ENCODE measurements at regions not wholly inside any gene's neighbourhood (a gene's known extent, or its start where the extent isn't known, plus 50 kb on each side); places are given as distances from the start of the nearest gene placed in this dataset.
"Not testable (repeated sequence)": the region's sequence is repeated elsewhere in the genome, so short reads cannot be mapped to it uniquely, and the experiment has no call there.

DNA sequence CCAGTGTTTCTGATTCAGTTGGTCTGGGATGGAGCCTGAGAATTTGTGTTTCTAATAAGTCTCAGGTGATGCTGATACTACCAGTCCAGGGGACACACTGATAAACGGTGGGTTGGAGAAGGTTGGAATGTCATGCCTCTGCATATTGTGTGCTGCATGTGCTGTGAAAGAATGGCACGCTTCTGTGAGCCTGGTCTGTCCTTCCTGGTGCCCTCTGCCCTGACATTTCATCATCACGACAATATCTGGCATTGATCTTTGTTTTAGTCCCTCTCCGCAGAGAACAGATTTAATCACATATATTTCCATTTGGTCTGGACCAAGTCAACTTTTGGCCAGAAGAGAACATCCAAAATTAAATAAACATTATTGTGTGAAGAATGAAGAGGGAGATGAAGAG is 207.0 kb downstream of the BCL2L11 start:
- TF ChIP-seq, protein P1, sequence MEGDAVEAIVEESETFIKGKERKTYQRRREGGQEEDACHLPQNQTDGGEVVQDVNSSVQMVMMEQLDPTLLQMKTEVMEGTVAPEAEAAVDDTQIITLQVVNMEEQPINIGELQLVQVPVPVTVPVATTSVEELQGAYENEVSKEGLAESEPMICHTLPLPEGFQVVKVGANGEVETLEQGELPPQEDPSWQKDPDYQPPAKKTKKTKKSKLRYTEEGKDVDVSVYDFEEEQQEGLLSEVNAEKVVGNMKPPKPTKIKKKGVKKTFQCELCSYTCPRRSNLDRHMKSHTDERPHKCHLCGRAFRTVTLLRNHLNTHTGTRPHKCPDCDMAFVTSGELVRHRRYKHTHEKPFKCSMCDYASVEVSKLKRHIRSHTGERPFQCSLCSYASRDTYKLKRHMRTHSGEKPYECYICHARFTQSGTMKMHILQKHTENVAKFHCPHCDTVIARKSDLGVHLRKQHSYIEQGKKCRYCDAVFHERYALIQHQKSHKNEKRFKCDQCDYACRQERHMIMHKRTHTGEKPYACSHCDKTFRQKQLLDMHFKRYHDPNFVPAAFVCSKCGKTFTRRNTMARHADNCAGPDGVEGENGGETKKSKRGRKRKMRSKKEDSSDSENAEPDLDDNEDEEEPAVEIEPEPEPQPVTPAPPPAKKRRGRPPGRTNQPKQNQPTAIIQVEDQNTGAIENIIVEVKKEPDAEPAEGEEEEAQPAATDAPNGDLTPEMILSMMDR (IDR thresholded peaks at IDR 0.05; ENCODE audit: extremely low read depth in 1 of 2, insufficient read depth in 1 of 2, low read depth in 1 of 2, low read length in 2 of 2): not testable (repeated sequence)
- TF ChIP-seq, protein P2, sequence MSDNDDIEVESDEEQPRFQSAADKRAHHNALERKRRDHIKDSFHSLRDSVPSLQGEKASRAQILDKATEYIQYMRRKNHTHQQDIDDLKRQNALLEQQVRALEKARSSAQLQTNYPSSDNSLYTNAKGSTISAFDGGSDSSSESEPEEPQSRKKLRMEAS (IDR thresholded peaks at IDR 0.05; ENCODE audit: insufficient read depth, insufficient read length): not testable (repeated sequence)
